ENCODE measurements at regions not wholly inside any gene's neighbourhood (a gene's known extent, or its start where the extent isn't known, plus 50 kb on each side); places are given as distances from the start of the nearest gene placed in this dataset.

DNA sequence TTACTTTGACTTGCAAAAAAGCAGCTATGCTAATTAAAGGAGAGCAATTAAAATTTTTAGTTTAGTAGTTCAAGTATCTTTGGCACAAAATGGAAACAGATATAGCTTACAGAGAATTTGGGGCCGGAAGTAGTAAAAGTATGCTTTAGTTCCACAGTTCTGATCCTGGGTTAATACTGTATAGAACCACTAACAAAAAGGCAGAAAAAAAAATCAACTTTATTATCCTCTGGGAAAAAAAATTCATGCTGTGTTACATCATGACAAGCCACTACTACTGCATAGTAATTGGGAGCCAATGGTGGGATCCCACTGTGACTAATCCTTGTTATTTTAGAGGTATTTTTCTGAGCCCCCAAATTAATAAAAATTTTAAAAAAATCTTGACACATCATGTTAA, 246.8 kb upstream of the PRDM9 start:
- H3K4me1 ChIP-seq = no peaks in the 10 kb centered on the region
- no peak overlapping the region for H3K27ac ChIP-seq
- H3K4me3 ChIP-seq (replicated peaks in 1 of 3) = no peak overlapping the region
- H3K27me3 ChIP-seq = no peaks in the 10 kb centered on the region
- DNase-seq = no peak
- intact Hi-C loops (cut with DNase I) = no loop called here
- H3K9me3 ChIP-seq = no peaks in the 10 kb centered on the region
- TF ChIP-seq, protein P1, sequence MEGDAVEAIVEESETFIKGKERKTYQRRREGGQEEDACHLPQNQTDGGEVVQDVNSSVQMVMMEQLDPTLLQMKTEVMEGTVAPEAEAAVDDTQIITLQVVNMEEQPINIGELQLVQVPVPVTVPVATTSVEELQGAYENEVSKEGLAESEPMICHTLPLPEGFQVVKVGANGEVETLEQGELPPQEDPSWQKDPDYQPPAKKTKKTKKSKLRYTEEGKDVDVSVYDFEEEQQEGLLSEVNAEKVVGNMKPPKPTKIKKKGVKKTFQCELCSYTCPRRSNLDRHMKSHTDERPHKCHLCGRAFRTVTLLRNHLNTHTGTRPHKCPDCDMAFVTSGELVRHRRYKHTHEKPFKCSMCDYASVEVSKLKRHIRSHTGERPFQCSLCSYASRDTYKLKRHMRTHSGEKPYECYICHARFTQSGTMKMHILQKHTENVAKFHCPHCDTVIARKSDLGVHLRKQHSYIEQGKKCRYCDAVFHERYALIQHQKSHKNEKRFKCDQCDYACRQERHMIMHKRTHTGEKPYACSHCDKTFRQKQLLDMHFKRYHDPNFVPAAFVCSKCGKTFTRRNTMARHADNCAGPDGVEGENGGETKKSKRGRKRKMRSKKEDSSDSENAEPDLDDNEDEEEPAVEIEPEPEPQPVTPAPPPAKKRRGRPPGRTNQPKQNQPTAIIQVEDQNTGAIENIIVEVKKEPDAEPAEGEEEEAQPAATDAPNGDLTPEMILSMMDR (IDR thresholded peaks at IDR 0.05) = no peak
- no peak for TF ChIP-seq POLR2A (IDR thresholded peaks at IDR 0.05)
- H3K36me3 ChIP-seq = no peaks in the 10 kb centered on the region
- WGBS, 2 donors = 79 to 86% methylated on average over 1 of the region's 1 CpG

DNA sequence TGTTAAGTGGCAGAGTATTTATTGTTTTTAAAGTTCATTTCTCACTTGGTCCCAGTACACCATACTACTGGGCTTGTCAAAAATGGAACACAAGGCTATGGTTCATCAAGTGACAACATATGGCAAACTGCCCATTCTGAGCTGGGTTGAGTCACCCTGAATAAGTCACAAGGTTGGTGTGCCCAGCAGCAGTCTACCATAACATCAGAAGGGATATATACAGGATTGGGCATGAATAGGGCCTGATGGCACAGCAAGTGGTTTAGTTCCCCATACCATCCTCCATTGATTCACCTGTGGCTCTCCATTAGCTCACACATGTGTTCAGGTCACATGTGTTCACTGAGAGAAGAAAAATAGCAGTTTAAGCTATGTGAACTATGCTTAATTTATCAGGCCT, 249.8 kb upstream of the PRDM9 start:
- intact Hi-C loops (cut with DNase I) = no loop called here
- no peak for TF ChIP-seq POLR2A (IDR thresholded peaks at IDR 0.05)
- TF ChIP-seq, protein P1 (IDR thresholded peaks at IDR 0.05) = no peak
- DNase-seq = no peak
- no peaks in the 10 kb centered on the region for H3K36me3 ChIP-seq
- H3K27me3 ChIP-seq = no peaks in the 10 kb centered on the region
- H3K27ac ChIP-seq = no peak overlapping the region
- H3K9me3 ChIP-seq = no peaks in the 10 kb centered on the region
- no peak overlapping the region for H3K4me3 ChIP-seq (replicated peaks in 1 of 3)
- no peaks in the 10 kb centered on the region for H3K4me1 ChIP-seq

GRCh38 chr5:23253621-23254198, 253.7 kb upstream of the PRDM9 start:
- no peaks in the 10 kb centered on the region for H3K4me1 ChIP-seq
- H3K9me3 ChIP-seq = no peaks in the 10 kb centered on the region
- no peak for TF ChIP-seq POLR2A (IDR thresholded peaks at IDR 0.05)
- TF ChIP-seq, protein P1 (IDR thresholded peaks at IDR 0.05) = no peak
- H3K36me3 ChIP-seq = no peaks in the 10 kb centered on the region
- WGBS, 2 donors = 83 to 92% methylated on average over 1 of the region's 1 CpG
- intact Hi-C loops (cut with DNase I) = no loop called here
- H3K27ac ChIP-seq = no peak overlapping the region
- H3K4me3 ChIP-seq (replicated peaks in 1 of 3) = no peak overlapping the region
- no peak for DNase-seq
- no peaks in the 10 kb centered on the region for H3K27me3 ChIP-seq

GRCh38 chr5:23242891-23243290, 264.5 kb upstream of the PRDM9 start:
- Histone ChIP-seq H3K4me1 (no peaks in the 10 kb centered on the region), H3K4me3 (replicated peaks in 1 of 3) (no peak overlapping the region), H3K36me3 (no peaks in the 10 kb centered on the region), H3K27ac (no peak overlapping the region), H3K9me3 (no peaks in the 10 kb centered on the region), H3K27me3 (no peaks in the 10 kb centered on the region)
- intact Hi-C loops (cut with DNase I) = no loop called here
- DNase-seq = no peak
- TF ChIP-seq POLR2A (IDR thresholded peaks at IDR 0.05) = no peak
- WGBS, 2 donors = 74 to 84% methylated on average over 2 of the region's 2 CpGs

DNA sequence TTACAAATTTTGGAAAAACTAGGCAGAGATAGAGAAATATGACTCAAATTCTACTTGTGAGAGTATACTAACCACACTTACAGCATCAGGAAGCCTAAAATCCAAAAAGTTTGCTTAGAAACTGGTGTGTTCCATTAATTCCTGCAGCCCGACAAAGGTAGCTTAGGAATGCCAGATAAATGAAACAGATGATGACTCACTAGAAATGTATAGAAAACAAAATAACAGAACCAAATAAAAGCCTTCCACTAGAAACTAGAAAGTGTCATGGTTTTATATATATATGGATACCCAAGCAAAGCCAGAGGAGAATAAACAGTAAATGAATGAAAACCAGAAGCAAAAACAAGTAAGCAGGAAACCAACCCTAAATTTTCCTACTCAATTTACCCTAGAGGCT, 272.2 kb upstream of the PRDM9 start:
- TF ChIP-seq, protein P1 (IDR thresholded peaks at IDR 0.05) = no peak
- TF ChIP-seq POLR2A (IDR thresholded peaks at IDR 0.05) = no peak
- Histone ChIP-seq H3K9me3 (no peaks in the 10 kb centered on the region), H3K4me1 (no peaks in the 10 kb centered on the region), H3K27ac (no peak overlapping the region), H3K36me3 (no peaks in the 10 kb centered on the region), H3K27me3 (no peaks in the 10 kb centered on the region), H3K4me3 (replicated peaks in 1 of 3) (no peak overlapping the region)
- no peak for DNase-seq
- WGBS, 2 donors = 84 to 85% methylated on average over 1 of the region's 1 CpG
- intact Hi-C loops (cut with DNase I) = no loop called here

DNA sequence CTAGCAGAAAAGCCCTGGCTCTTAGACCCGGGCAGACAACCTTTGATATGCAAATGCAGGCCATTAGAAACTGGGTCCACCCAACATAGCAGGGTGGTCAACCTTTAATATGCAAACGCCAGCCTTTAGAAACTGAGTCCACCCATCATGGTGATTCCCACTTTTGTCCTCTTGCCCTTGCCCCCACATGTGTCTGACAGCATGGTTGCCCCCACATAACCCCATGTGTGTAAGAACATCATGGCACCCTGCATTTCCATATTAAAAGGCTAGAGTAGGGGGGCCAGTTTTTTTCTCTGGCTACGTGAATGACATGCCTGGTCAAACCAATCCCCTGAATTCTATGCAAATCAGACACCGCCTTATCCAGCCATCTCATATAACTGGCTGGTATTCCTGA, 273.2 kb upstream of the PRDM9 start:
- Histone ChIP-seq H3K4me1 (no peaks in the 10 kb centered on the region), H3K9me3 (no peaks in the 10 kb centered on the region), H3K27ac (no peak overlapping the region), H3K36me3 (no peaks in the 10 kb centered on the region), H3K4me3 (replicated peaks in 1 of 3) (no peak overlapping the region), H3K27me3 (no peaks in the 10 kb centered on the region)
- WGBS, 2 donors = 58 to 59% methylated on average over 4 of the region's 4 CpGs
- TF ChIP-seq, protein P1 (IDR thresholded peaks at IDR 0.05) = no peak
- no peak for TF ChIP-seq POLR2A (IDR thresholded peaks at IDR 0.05)
- intact Hi-C loops (cut with DNase I) = no loop called here
- no peak for DNase-seq

Measured in thyroid gland (tissue), 4 donors.